Subcutaneous abdominal adipose tissue (tissue), 5 donors: ENCODE measurements at regions not wholly inside any gene's neighbourhood (a gene's known extent, or its start where the extent isn't known, plus 50 kb on each side); places are given as distances from the start of the nearest gene placed in this dataset.
"Not testable (repeated sequence)": the region's sequence is repeated elsewhere in the genome, so short reads cannot be mapped to it uniquely, and the experiment has no call there.

ENCODE experiments used
- H3K27ac ChIP-seq: one replicate; pipeline ENCODE4 v1.7.0; 2013; ENCODE audit warnings: low read depth, mild to moderate bottlenecking, inconsistent platforms, low read length, moderate library complexity
- H3K27me3 ChIP-seq, 5 donors: one replicate each; pipeline ENCODE4 v1.7.0; 2013; ENCODE audit warnings: low read length in 5 of 5, inconsistent platforms in 1 of 5; ENCODE audit not compliant: control insufficient read depth in 5 of 5, insufficient read depth in 4 of 5
- H3K36me3 ChIP-seq, 5 donors: one replicate each; pipeline ENCODE4 v1.7.0; 2013; ENCODE audit warnings: low read length in 5 of 5; ENCODE audit not compliant: control insufficient read depth in 5 of 5, insufficient read depth in 5 of 5
- H3K4me1 ChIP-seq, 5 donors: one replicate each; pipeline ENCODE4 v1.7.0; 2013; ENCODE audit warnings: low read length in 5 of 5, mild to moderate bottlenecking in 3 of 5, moderate library complexity in 1 of 5; ENCODE audit not compliant: control insufficient read depth in 5 of 5, insufficient read depth in 5 of 5
- H3K4me3 ChIP-seq, 5 donors: one replicate each; pipeline ENCODE4 v1.7.0; 2013; ENCODE audit warnings: low read length in 5 of 5, low read depth in 1 of 5
- H3K9ac ChIP-seq, 5 donors: one replicate each; pipeline ENCODE4 v1.7.0; 2013; ENCODE audit warnings: low read length in 5 of 5, mild to moderate bottlenecking in 4 of 5, moderate library complexity in 3 of 5
- H3K9me3 ChIP-seq, 5 donors: one replicate each; pipeline ENCODE4 v1.7.0; 2013; ENCODE audit warnings: low read length in 5 of 5; ENCODE audit not compliant: control insufficient read depth in 5 of 5
- donor health status: healthy.
- donor health status: healthy.
- donor health status: healthy.
- donor health status: healthy.
- donor health status: healthy.

GRCh38 chr21:32844076-32844475, 72.5 kb upstream of the PAXBP1 start:
- Histone ChIP-seq H3K27me3 (peaks cover 0 to 5% (median 0%) of the 10 kb centered on the region in 5 donors), H3K27ac (no peak overlapping the region), H3K9ac (no peak overlapping the region), H3K9me3 (no peaks in the 10 kb centered on the region), H3K36me3 (no peaks in the 10 kb centered on the region), H3K4me3 (no peak overlapping the region), H3K4me1 (peaks cover 0 to 4% (median 2%) of the 10 kb centered on the region in 5 donors)

DNA sequence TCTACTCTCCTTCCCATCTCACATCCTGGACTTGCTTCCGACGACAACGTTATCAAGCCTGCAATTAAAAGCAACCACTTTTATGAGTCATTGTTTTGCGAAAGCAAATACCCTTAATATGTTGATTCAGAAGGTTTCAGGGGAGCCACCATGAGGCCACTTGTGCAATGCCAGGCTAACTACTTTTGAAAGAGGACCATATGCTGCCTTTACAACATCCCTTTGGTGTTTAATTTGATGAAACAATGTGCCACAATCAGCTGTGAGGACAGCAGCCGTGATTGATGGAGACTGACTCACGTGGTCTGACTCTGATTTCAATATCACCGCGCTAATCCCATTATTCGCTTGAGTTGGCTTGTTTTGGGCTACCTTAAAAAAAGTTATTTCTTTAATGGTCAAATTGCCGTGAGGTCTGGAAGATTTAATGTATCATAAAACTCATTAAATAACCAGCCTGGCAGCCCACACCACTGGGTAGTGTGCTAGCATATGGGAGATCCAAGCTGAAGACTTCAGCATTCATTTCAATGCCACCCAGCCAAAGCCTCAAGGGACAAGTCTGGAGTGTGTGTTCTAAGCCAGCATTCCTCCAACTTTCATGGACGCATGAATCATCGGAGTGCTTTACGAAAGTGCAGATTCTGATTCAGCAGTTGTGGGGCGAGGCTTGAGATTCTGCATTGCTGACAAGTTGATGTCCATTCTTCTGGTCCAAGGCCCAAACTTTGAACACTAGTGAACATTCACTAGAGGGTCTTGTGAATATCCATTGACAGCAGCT, 73.3 kb upstream of the PAXBP1 start:
- peaks cover 0 to 5% (median 0%) of the 10 kb centered on the region in 5 donors for H3K27me3 ChIP-seq
- no peaks in the 10 kb centered on the region for H3K36me3 ChIP-seq
- H3K9me3 ChIP-seq, result no peaks in the 10 kb centered on the region
- H3K27ac ChIP-seq, result no peak overlapping the region
- H3K9ac ChIP-seq, result no peak overlapping the region
- H3K4me1 ChIP-seq, result peaks cover 0 to 4% (median 2%) of the 10 kb centered on the region in 5 donors
- no peak overlapping the region for H3K4me3 ChIP-seq

DNA sequence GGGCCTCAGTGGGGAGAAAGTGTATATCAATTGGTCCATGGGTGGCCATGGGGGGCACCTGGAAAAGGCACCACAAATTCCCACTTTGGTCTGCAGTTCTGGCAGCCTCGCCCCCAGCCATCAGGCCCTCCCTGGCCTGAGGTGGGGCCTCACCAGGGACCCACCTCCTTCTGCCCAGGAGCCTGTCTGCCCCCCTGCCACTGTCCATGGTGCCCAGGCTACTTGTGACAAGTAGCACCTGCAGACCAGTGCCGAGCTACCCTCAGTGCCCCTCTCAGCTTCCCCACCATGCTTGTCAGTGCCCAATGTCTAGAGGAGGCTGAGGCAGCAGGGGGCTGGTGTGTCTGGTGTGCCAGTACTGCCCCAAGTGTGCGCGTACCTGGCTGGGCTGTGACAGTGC, 87.1 kb upstream of the PAXBP1 start:
- no peak overlapping the region for H3K9ac ChIP-seq
- H3K9me3 ChIP-seq, result peaks cover 0 to 5% (median 0%) of the 10 kb centered on the region in 5 donors
- no peak overlapping the region for H3K4me3 ChIP-seq
- H3K27ac ChIP-seq, result no peak overlapping the region
- H3K27me3 ChIP-seq, result peaks cover 0 to 7% (median 4%) of the 10 kb centered on the region in 5 donors
- no peaks in the 10 kb centered on the region for H3K36me3 ChIP-seq
- H3K4me1 ChIP-seq, result peaks cover 0 to 2% (median 0%) of the 10 kb centered on the region in 5 donors

- no peak overlapping the region for H3K4me3 ChIP-seq
- H3K27me3 ChIP-seq, result peaks cover 0 to 7% (median 0%) of the 10 kb centered on the region in 5 donors
- H3K9ac ChIP-seq, result no peak overlapping the region
- peaks cover 0 to 2% (median 0%) of the 10 kb centered on the region in 5 donors for H3K4me1 ChIP-seq
- H3K36me3 ChIP-seq, result no peaks in the 10 kb centered on the region
- H3K9me3 ChIP-seq, result peaks cover 0 to 4% (median 0%) of the 10 kb centered on the region in 5 donors
- H3K27ac ChIP-seq, result no peak overlapping the region
These were observed 88.8 kb upstream of the PAXBP1 start for GRCh38 chr21:32860399-32860798.

GRCh38 chr21:32861866-32862265, 90.3 kb upstream of the PAXBP1 start:
- Histone ChIP-seq H3K27me3 (peaks cover 0 to 7% (median 0%) of the 10 kb centered on the region in 5 donors), H3K36me3 (no peaks in the 10 kb centered on the region), H3K9ac (no peak overlapping the region), H3K9me3 (peaks cover 0 to 4% (median 0%) of the 10 kb centered on the region in 5 donors), H3K4me1 (peaks cover 0 to 2% (median 0%) of the 10 kb centered on the region in 5 donors), H3K4me3 (no peak overlapping the region), H3K27ac (no peak overlapping the region)

GRCh38 chr21:32867597-32867996, 96.0 kb upstream of the PAXBP1 start:
- Histone ChIP-seq H3K36me3 (no peaks in the 10 kb centered on the region), H3K9ac (no peak overlapping the region), H3K27me3 (peaks cover 0 to 5% (median 0%) of the 10 kb centered on the region in 5 donors), H3K9me3 (no peaks in the 10 kb centered on the region), H3K4me3 (no peak overlapping the region), H3K27ac (no peak overlapping the region), H3K4me1 (no peaks in the 10 kb centered on the region)

DNA sequence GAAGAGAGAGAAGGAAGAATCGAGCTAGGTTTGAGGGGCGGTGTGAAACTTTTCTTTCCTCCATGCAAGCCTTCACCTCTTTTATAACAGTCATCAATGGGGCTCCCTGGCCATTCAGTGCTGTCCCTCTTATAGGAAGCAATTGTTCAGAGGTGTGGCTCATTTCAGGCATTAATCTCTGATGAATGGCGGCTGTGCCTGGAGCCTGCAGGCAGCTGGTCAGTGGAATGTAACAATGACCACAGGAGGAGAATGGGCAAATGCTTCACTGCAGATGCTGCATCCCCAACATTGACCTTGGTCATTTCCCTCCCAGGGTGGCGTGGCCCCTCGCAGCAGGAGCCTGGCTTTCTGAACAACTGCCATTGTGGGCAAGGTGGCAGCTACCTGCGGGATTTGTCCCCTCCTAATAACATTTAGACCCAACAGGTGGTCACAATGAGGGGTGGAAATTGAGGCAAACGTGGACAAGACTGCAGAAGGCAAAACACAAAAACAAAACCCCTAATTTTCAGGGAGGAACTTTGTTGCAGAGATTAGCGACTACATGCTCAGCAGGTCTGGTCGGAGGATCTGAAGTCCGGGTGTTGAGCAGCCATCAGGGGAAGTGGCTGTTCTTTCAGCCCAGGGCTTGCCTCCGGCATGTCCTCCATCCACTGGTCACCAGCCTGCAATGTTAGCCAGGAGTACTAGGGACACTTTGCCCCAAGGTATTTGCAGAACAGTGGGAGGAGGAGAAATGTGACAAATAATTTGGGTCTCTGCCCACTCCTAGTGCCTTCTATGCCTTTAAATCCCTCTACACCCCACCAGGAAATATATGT, 97.3 kb upstream of the PAXBP1 start:
- no peaks in the 10 kb centered on the region for H3K4me1 ChIP-seq
- no peaks in the 10 kb centered on the region for H3K9me3 ChIP-seq
- no peak overlapping the region for H3K9ac ChIP-seq
- no peaks in the 10 kb centered on the region for H3K36me3 ChIP-seq
- H3K27ac ChIP-seq, result no peak overlapping the region
- H3K27me3 ChIP-seq, result peaks cover 0 to 5% (median 0%) of the 10 kb centered on the region in 5 donors
- H3K4me3 ChIP-seq, result no peak overlapping the region

DNA sequence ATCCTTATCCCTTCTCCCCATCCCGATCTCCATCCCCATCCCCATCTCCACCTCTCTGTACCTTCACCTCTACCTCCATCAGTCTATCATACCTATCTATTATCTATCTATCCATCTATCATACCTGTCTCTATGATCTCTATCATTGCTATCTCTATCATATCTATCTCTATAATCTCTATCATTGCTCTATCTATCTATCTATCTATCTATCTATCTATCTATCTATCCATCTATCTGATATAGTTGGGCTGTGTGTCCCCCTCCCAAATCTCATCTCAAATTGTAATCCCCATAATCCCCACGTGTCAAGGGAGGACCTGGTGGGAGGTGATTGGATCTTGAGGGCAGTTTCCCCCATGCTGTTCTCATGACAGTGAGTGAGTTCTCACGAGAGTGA, 97.9 kb upstream of the PAXBP1 start:
- H3K27ac ChIP-seq, result no peak overlapping the region
- no peaks in the 10 kb centered on the region for H3K4me1 ChIP-seq
- no peak overlapping the region for H3K9ac ChIP-seq
- peaks cover 0 to 5% (median 0%) of the 10 kb centered on the region in 5 donors for H3K27me3 ChIP-seq
- no peaks in the 10 kb centered on the region for H3K36me3 ChIP-seq
- no peak overlapping the region for H3K4me3 ChIP-seq
- no peaks in the 10 kb centered on the region for H3K9me3 ChIP-seq

DNA sequence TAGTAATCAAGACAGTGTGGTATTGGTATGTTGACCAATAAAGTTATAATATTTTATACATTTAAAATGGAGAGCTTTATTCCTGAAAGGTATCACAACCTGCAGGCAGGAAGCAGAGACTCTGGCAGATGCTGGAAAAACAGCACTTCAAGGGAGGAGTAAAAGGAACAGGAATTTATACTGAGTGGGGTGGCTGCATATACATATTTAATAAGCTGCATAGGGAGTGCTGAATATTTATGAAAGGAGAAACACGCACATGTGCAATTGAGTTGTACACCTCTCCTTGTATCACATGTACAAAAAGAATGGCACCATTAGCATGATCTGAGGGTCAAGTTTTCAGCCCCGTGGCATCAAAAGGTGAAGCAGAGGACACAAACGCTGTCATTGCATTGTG, 104.9 kb upstream of the PAXBP1 start:
- Histone ChIP-seq H3K36me3 (no peaks in the 10 kb centered on the region), H3K27ac (no peak overlapping the region), H3K9me3 (no peaks in the 10 kb centered on the region), H3K4me1 (no peaks in the 10 kb centered on the region), H3K4me3 (no peak overlapping the region), H3K27me3 (no peaks in the 10 kb centered on the region), H3K9ac (no peak overlapping the region)

DNA sequence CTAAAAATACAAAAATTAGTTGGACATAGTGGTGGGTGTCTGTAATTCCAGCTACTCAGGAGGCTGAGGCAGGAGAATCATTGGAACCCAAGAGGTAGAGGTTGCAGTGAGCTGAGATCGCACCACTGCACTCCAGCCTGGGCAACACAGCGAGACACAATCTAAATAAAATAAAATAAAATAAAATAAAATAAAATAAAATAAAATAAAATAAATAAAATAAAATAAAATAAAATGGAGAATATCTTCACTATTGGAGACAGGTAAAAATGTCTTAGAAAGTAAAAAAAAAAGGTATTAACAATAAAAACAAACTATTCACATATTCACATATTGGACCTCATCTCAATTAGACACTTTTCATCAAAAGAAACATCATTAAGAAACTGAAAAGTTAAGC, 106.3 kb upstream of the PAXBP1 start:
- not testable (repeated sequence) for H3K9me3 ChIP-seq, H3K4me1 ChIP-seq, H3K4me3 ChIP-seq, H3K27me3 ChIP-seq, H3K27ac ChIP-seq, H3K9ac ChIP-seq, H3K36me3 ChIP-seq
